Liver (tissue), 8 donors: ENCODE measurements at regions not wholly inside any gene's neighbourhood (a gene's known extent, or its start where the extent isn't known, plus 50 kb on each side); places are given as distances from the start of the nearest gene placed in this dataset.

Experiments
- DNase-seq: peaks from one replicate; pipeline ENCODE4 v3.0.0-alpha.2; 2017; ENCODE audit warnings: low spot score
- H3K27ac ChIP-seq, 2 donors: one replicate each; pipeline ENCODE4 v1.7.0; 2013; ENCODE audit warnings: inconsistent platforms in 2 of 2, low read length in 2 of 2, control low read depth in 1 of 2, low read depth in 1 of 2, mild to moderate bottlenecking in 1 of 2
- H3K27me3 ChIP-seq, 4 donors: one replicate each; pipeline versions ENCODE4 v1.6.1 to v1.7.0; 2013; ENCODE audit warnings: low read length in 3 of 4, inconsistent platforms in 1 of 4, mild to moderate bottlenecking in 1 of 4, moderate library complexity in 1 of 4; ENCODE audit not compliant: control insufficient read depth in 4 of 4, insufficient read depth in 4 of 4
- H3K36me3 ChIP-seq, 4 donors: one replicate each; pipeline versions ENCODE4 v1.6.1 to v1.7.0; 2013; ENCODE audit warnings: low read length in 3 of 4, mild to moderate bottlenecking in 3 of 4, low read depth in 1 of 4, moderate library complexity in 1 of 4; ENCODE audit not compliant: control insufficient read depth in 4 of 4, insufficient read depth in 3 of 4
- H3K4me1 ChIP-seq, 4 donors: one replicate each; pipeline versions ENCODE4 v1.6.1 to v1.7.0; 2013; ENCODE audit warnings: low read length in 3 of 4, mild to moderate bottlenecking in 3 of 4, moderate library complexity in 1 of 4; ENCODE audit not compliant: control insufficient read depth in 4 of 4, insufficient read depth in 4 of 4
- H3K4me3 ChIP-seq, 3 donors: one replicate each; pipeline versions ENCODE4 v1.6.1 to v1.7.0; 2013; ENCODE audit warnings: low read length in 3 of 3, control low read depth in 1 of 3, low read depth in 1 of 3, mild to moderate bottlenecking in 1 of 3
- H3K9ac ChIP-seq, 2 donors: one replicate each; pipeline ENCODE4 v1.7.0; 2013; ENCODE audit warnings: low read length in 2 of 2, mild to moderate bottlenecking in 2 of 2, moderate library complexity in 2 of 2, control low read depth in 1 of 2, low read depth in 1 of 2
- H3K9me3 ChIP-seq, 4 donors: one replicate each; pipeline versions ENCODE4 v1.6.1 to v1.7.0; 2013; ENCODE audit warnings: low read length in 3 of 4; ENCODE audit not compliant: control insufficient read depth in 4 of 4
- ATF3 ChIP-seq: IDR thresholded peaks from 2 replicates; pipeline ENCODE4 v1.6.1; 2016; ENCODE audit warnings: antibody characterized with exemption
- CTCF ChIP-seq: fragments of 150-350 bp; IDR thresholded peaks from 2 replicates; pipeline ENCODE4 v1.5.1; 2017; ENCODE audit warnings: improper control_type of control experiment, low read depth, low read length; ENCODE audit not compliant: missing input control
- EGR1 ChIP-seq, 2 donors: IDR thresholded peaks; 2 replicates each; pipeline ENCODE4 v1.6.1; 2016 to 2018; ENCODE audit warnings: antibody characterized with exemption in 2 of 2, low read depth in 2 of 2
- FOXA1 ChIP-seq: IDR thresholded peaks from 2 replicates; pipeline ENCODE4 v1.6.1; 2016; ENCODE audit warnings: antibody characterized with exemption
- FOXA2 ChIP-seq: IDR thresholded peaks from 2 replicates; pipeline ENCODE4 v1.6.1; 2016; ENCODE audit warnings: antibody characterized with exemption
- GABPA ChIP-seq, 2 donors: IDR thresholded peaks in 1 of 2; conservative IDR thresholded peaks in 1 of 2; 2 replicates each; pipeline ENCODE4 v1.6.1; 2016; ENCODE audit warnings: antibody characterized with exemption in 2 of 2, mild to moderate bottlenecking in 1 of 2, moderate library complexity in 1 of 2
- HNF4A ChIP-seq, 2 donors: conservative IDR thresholded peaks; 2 replicates each; pipeline ENCODE4 v1.6.1; 2016; ENCODE audit warnings: antibody characterized with exemption in 2 of 2, mild to moderate bottlenecking in 2 of 2
- HNF4G ChIP-seq: IDR thresholded peaks from 2 replicates; pipeline ENCODE4 v1.6.1; 2016; ENCODE audit warnings: antibody characterized with exemption
- JUND ChIP-seq, 2 donors: IDR thresholded peaks; 2 replicates each; pipeline ENCODE4 v1.6.1; 2016; ENCODE audit warnings: antibody characterized with exemption in 2 of 2
- MAX ChIP-seq: IDR thresholded peaks from 2 replicates; pipeline ENCODE4 v1.6.1; 2016; ENCODE audit warnings: antibody characterized with exemption
- NR2F2 ChIP-seq: IDR thresholded peaks from 2 replicates; pipeline ENCODE4 v1.6.1; 2016; ENCODE audit warnings: antibody characterized with exemption
- RAD21 ChIP-seq, 2 donors: IDR thresholded peaks; 2 replicates each; pipeline ENCODE4 v1.6.1; 2016; ENCODE audit warnings: antibody characterized with exemption in 2 of 2, mild to moderate bottlenecking in 2 of 2
- REST ChIP-seq: IDR thresholded peaks from 2 replicates; pipeline ENCODE4 v1.6.1; 2016; ENCODE audit warnings: antibody characterized with exemption, mild to moderate bottlenecking
- RXRA ChIP-seq, 2 donors: IDR thresholded peaks; 2 replicates each; pipeline ENCODE4 v1.6.1; 2017 to 2018; ENCODE audit warnings: antibody characterized with exemption in 2 of 2, mild to moderate bottlenecking in 1 of 2
- SP1 ChIP-seq: IDR thresholded peaks from 2 replicates; pipeline ENCODE4 v1.6.1; 2018; ENCODE audit warnings: antibody characterized with exemption, mild to moderate bottlenecking
- TAF1 ChIP-seq: conservative IDR thresholded peaks from 2 replicates; pipeline ENCODE4 v1.6.1; 2016; ENCODE audit warnings: antibody characterized with exemption, mild to moderate bottlenecking
- YY1 ChIP-seq: IDR thresholded peaks from 2 replicates; pipeline ENCODE4 v1.6.1; 2016; ENCODE audit warnings: antibody characterized with exemption, mild to moderate bottlenecking
- ZBTB33 ChIP-seq: IDR thresholded peaks from 2 replicates; pipeline ENCODE4 v1.6.1; 2016; ENCODE audit warnings: antibody characterized with exemption
- WGBS: extraction: QIAGEN DNeasy Blood & Tissue Kit; methylation state at CpG from one replicate; pipeline ENCODE4 v1.1.7; 2013; 5-methylcytosine and 5-hydroxymethylcytosine counted together
- donor health status: healthy.
- donor health status: healthy.
- donor health status: healthy.
- donor health status: healthy.
- donor health status: healthy.

GRCh38 chr9:103802068-103802467, 292.0 kb upstream of the SMC2 start:
- Histone ChIP-seq H3K4me3 (no peak overlapping the region), H3K9me3 (peaks cover 0 to 3% (median 0%) of the 10 kb centered on the region in 4 donors), H3K27ac (no peak overlapping the region), H3K9ac (no peak overlapping the region), H3K4me1 (no peaks in the 10 kb centered on the region), H3K36me3 (no peaks in the 10 kb centered on the region), H3K27me3 (peaks cover 0 to 5% (median 0%) of the 10 kb centered on the region in 4 donors)
- WGBS = 82% methylated on average over 1 of the region's 1 CpG
- TF ChIP-seq FOXA1 (no peak), NR2F2 (no peak), HNF4G (no peak), ATF3 (no peak), FOXA2 (no peak), GABPA (IDR thresholded peaks at IDR 0.05 in 1 of 2, conservative IDR thresholded peaks at IDR 0.05 in 1 of 2) (no peak), HNF4A (conservative IDR thresholded peaks at IDR 0.05) (no peak), JUND (IDR thresholded peaks at IDR 0.05) (no peak), EGR1 (IDR thresholded peaks at IDR 0.05; ENCODE audit: low read depth in 2 of 2) (no peak), RXRA (IDR thresholded peaks at IDR 0.05) (no peak), RAD21 (IDR thresholded peaks at IDR 0.05) (no peak), ZBTB33 (no peak), SP1 (no peak), CTCF (no peak), YY1 (no peak)
- no peak for DNase-seq

- no peak for DNase-seq
- 81% methylated on average over 2 of the region's 2 CpGs for WGBS
- Histone ChIP-seq H3K36me3 (no peaks in the 10 kb centered on the region), H3K27ac (no peak overlapping the region), H3K4me3 (no peak overlapping the region), H3K9me3 (peaks cover 0 to 3% (median 0%) of the 10 kb centered on the region in 4 donors), H3K4me1 (no peaks in the 10 kb centered on the region), H3K9ac (no peak overlapping the region), H3K27me3 (peaks cover 0 to 5% (median 0%) of the 10 kb centered on the region in 4 donors)
- TF ChIP-seq CTCF = no peak
- TF ChIP-seq FOXA1 = no peak
- no peak for TF ChIP-seq YY1
- no peak for TF ChIP-seq HNF4A (conservative IDR thresholded peaks at IDR 0.05)
- no peak for TF ChIP-seq REST
- no peak for TF ChIP-seq HNF4G
- no peak for TF ChIP-seq JUND (IDR thresholded peaks at IDR 0.05)
- no peak for TF ChIP-seq RAD21 (IDR thresholded peaks at IDR 0.05)
- TF ChIP-seq ATF3 = no peak
- no peak for TF ChIP-seq TAF1
- no peak for TF ChIP-seq RXRA (IDR thresholded peaks at IDR 0.05)
- no peak for TF ChIP-seq FOXA2
- no peak for TF ChIP-seq MAX
- TF ChIP-seq SP1 = no peak
- no peak for TF ChIP-seq GABPA (IDR thresholded peaks at IDR 0.05 in 1 of 2, conservative IDR thresholded peaks at IDR 0.05 in 1 of 2)
Measured at GRCh38 chr9:103803245-103803644, 290.9 kb upstream of the SMC2 start.
